ENCODE measurements at regions not wholly inside any gene's neighbourhood (a gene's known extent, or its start where the extent isn't known, plus 50 kb on each side); places are given as distances from the start of the nearest gene placed in this dataset.

DNA sequence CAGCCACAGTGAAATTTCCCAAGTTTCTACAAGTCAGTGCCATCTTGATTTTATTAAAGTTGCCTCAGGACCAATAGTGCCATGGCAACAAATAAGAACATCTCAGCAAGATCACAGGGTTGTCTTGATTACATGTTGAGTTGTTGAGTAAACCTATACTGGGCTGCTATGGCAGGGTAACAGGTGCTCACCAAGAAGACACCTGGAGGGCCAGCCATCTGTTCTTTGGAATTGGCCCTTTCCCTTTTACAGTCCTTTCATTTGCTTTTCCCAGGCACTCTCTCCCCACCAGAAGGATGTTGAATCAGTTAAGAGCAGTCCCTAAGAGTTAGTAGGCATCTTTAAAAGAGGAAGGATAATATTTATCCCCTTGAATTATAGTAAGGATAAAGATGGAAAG is 582.0 kb downstream of the TNS3 start:
- H3K9me3 ChIP-seq (ENCODE audit: control insufficient read depth, insufficient read depth, low read length), result no peaks in the 10 kb centered on the region
- H3K4me3 ChIP-seq (ENCODE audit: low read depth, low read length), result no peak overlapping the region
- no peak overlapping the region for H3K9ac ChIP-seq (ENCODE audit: low read depth, low read length)
- H3K27me3 ChIP-seq (ENCODE audit: control insufficient read depth, insufficient read depth, low read length), result no peaks in the 10 kb centered on the region
- H3K36me3 ChIP-seq (ENCODE audit: control insufficient read depth, insufficient read depth, low read length), result no peaks in the 10 kb centered on the region
- H3K4me1 ChIP-seq (ENCODE audit: control insufficient read depth, insufficient read depth, low read length), result no peaks in the 10 kb centered on the region

DNA sequence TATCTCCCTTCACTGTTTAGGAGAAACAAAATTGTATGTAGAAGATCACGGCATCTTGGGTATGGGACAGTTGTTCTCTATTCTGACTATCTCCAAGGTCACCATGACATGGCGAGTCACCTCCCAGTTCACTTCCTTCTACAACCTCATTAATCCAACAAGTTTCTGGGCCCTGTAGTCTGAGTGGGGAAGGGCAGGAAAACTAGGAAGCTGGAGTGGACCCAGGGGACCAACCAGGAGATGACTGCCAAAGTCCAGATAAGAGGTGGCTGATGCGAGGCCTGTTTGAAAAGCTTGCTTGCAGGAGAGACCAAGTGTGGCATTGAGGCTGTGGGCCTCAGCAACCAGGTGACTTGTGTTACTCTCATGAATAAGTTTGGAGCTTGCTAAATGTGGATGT is 584.9 kb downstream of the TNS3 start:
- no peak overlapping the region for H3K9ac ChIP-seq (ENCODE audit: low read depth, low read length)
- no peaks in the 10 kb centered on the region for H3K9me3 ChIP-seq (ENCODE audit: control insufficient read depth, insufficient read depth, low read length)
- H3K27me3 ChIP-seq (ENCODE audit: control insufficient read depth, insufficient read depth, low read length), result no peaks in the 10 kb centered on the region
- H3K4me3 ChIP-seq (ENCODE audit: low read depth, low read length), result no peak overlapping the region
- H3K4me1 ChIP-seq (ENCODE audit: control insufficient read depth, insufficient read depth, low read length), result no peaks in the 10 kb centered on the region
- H3K36me3 ChIP-seq (ENCODE audit: control insufficient read depth, insufficient read depth, low read length), result no peaks in the 10 kb centered on the region

DNA sequence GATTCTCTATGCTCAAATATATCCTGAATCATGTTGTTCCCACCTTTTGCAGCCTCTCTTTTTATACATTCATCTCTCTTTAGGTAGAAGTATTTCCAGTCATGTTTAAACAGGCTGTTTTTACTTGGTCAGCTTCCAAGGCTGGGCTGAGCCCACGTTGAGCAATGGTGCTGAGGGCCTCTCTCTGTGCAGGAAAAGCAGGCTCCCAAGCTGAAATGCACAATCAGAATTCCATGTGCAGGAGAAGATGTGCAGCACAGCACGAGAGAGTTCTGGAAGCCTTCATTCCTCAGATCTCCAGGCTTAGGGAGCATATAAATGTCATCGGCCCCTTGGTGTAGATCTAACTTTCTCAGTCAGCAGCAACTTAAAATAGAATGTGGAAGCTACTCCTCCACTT is 588.5 kb downstream of the TNS3 start:
- H3K9ac ChIP-seq (ENCODE audit: low read depth, low read length), result no peak overlapping the region
- H3K4me3 ChIP-seq (ENCODE audit: low read depth, low read length), result no peak overlapping the region
- H3K27me3 ChIP-seq (ENCODE audit: control insufficient read depth, insufficient read depth, low read length), result no peaks in the 10 kb centered on the region
- no peaks in the 10 kb centered on the region for H3K4me1 ChIP-seq (ENCODE audit: control insufficient read depth, insufficient read depth, low read length)
- H3K9me3 ChIP-seq (ENCODE audit: control insufficient read depth, insufficient read depth, low read length), result no peaks in the 10 kb centered on the region
- no peaks in the 10 kb centered on the region for H3K36me3 ChIP-seq (ENCODE audit: control insufficient read depth, insufficient read depth, low read length)

GRCh38 chr7:46990761-46991160 is 591.1 kb downstream of the TNS3 start:
- H3K36me3 ChIP-seq (ENCODE audit: control insufficient read depth, insufficient read depth, low read length), result no peaks in the 10 kb centered on the region
- H3K4me3 ChIP-seq (ENCODE audit: low read depth, low read length), result no peak overlapping the region
- no peaks in the 10 kb centered on the region for H3K9me3 ChIP-seq (ENCODE audit: control insufficient read depth, insufficient read depth, low read length)
- H3K4me1 ChIP-seq (ENCODE audit: control insufficient read depth, insufficient read depth, low read length), result no peaks in the 10 kb centered on the region
- no peak overlapping the region for H3K9ac ChIP-seq (ENCODE audit: low read depth, low read length)
- no peaks in the 10 kb centered on the region for H3K27me3 ChIP-seq (ENCODE audit: control insufficient read depth, insufficient read depth, low read length)

DNA sequence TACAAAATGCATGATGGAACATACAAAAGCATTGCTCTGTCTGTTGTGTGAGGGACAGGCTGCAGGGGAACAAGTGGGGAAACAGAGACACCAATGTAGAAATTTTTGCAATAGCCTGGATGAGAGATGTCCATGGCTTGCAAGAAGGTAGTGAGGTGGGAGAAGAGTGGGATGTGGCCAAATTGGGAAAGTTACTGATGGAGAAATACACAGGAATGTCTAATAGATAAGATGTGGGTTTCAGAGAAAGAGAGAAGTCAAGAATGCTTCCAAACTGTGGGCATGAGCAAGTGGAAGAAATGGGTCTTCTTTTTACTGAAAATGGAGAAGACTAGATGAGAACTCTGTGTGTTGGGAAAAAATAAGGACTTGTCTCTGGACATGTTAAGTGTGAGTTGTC is 592.7 kb downstream of the TNS3 start:
- Histone ChIP-seq H3K9me3 (ENCODE audit: control insufficient read depth, insufficient read depth, low read length) (no peaks in the 10 kb centered on the region), H3K27me3 (ENCODE audit: control insufficient read depth, insufficient read depth, low read length) (no peaks in the 10 kb centered on the region), H3K9ac (ENCODE audit: low read depth, low read length) (no peak overlapping the region), H3K36me3 (ENCODE audit: control insufficient read depth, insufficient read depth, low read length) (no peaks in the 10 kb centered on the region), H3K4me3 (ENCODE audit: low read depth, low read length) (no peak overlapping the region), H3K4me1 (ENCODE audit: control insufficient read depth, insufficient read depth, low read length) (no peaks in the 10 kb centered on the region)

GRCh38 chr7:46982928-46983327 is 599.0 kb downstream of the TNS3 start:
- Histone ChIP-seq H3K9me3 (ENCODE audit: control insufficient read depth, insufficient read depth, low read length) (no peaks in the 10 kb centered on the region), H3K4me1 (ENCODE audit: control insufficient read depth, insufficient read depth, low read length) (no peaks in the 10 kb centered on the region), H3K27me3 (ENCODE audit: control insufficient read depth, insufficient read depth, low read length) (no peaks in the 10 kb centered on the region), H3K9ac (ENCODE audit: low read depth, low read length) (no peak overlapping the region), H3K36me3 (ENCODE audit: control insufficient read depth, insufficient read depth, low read length) (no peaks in the 10 kb centered on the region), H3K4me3 (ENCODE audit: low read depth, low read length) (no peak overlapping the region)

DNA sequence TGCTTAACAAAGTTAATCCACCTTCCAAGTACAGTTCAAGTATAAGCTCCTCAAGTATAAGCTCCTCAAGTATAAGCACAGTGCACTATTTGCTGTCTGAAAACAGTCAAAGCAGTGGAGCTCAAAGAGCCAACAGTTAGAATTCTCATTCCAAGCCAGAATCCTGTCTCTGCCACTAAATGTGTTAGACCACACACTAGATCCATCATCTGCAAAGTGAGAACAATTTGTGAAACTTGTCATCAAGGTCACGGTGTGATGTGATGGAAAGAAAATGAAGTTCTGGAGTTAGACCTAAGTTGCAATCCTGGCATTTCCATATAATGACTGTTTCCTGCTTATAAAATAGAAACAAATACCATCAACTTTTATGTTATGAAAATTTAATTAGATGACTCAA is 602.5 kb downstream of the TNS3 start:
- Histone ChIP-seq H3K36me3 (ENCODE audit: control insufficient read depth, insufficient read depth, low read length) (no peaks in the 10 kb centered on the region), H3K4me3 (ENCODE audit: low read depth, low read length) (no peak overlapping the region), H3K9ac (ENCODE audit: low read depth, low read length) (no peak overlapping the region), H3K27me3 (ENCODE audit: control insufficient read depth, insufficient read depth, low read length) (no peaks in the 10 kb centered on the region), H3K4me1 (ENCODE audit: control insufficient read depth, insufficient read depth, low read length) (no peaks in the 10 kb centered on the region), H3K9me3 (ENCODE audit: control insufficient read depth, insufficient read depth, low read length) (no peaks in the 10 kb centered on the region)

DNA sequence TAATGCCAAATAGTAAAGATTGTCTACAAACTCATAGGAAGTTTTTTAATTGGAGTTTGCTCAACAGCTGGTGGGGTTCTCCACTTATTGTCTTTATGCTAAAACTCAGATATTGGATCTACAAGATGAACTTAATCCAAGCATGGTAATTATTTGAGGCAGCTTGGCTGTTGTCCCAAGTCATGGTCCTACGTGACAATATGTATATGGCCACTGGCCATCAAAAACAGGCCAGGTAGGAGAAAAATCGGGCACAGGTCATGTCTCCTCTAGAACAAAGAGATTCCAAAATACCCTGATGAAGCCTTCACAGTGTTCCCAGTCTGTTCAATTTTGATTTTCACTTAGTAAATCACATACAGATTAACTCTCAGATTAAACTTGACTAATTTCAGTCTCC is 606.4 kb downstream of the TNS3 start:
- Histone ChIP-seq H3K9ac (ENCODE audit: low read depth, low read length) (no peak overlapping the region), H3K9me3 (ENCODE audit: control insufficient read depth, insufficient read depth, low read length) (no peaks in the 10 kb centered on the region), H3K4me3 (ENCODE audit: low read depth, low read length) (no peak overlapping the region), H3K27me3 (ENCODE audit: control insufficient read depth, insufficient read depth, low read length) (no peaks in the 10 kb centered on the region), H3K4me1 (ENCODE audit: control insufficient read depth, insufficient read depth, low read length) (no peaks in the 10 kb centered on the region), H3K36me3 (ENCODE audit: control insufficient read depth, insufficient read depth, low read length) (no peaks in the 10 kb centered on the region)

- H3K27me3 ChIP-seq (ENCODE audit: control insufficient read depth, insufficient read depth, low read length), result no peaks in the 10 kb centered on the region
- no peak overlapping the region for H3K4me3 ChIP-seq (ENCODE audit: low read depth, low read length)
- H3K9me3 ChIP-seq (ENCODE audit: control insufficient read depth, insufficient read depth, low read length), result no peaks in the 10 kb centered on the region
- no peaks in the 10 kb centered on the region for H3K4me1 ChIP-seq (ENCODE audit: control insufficient read depth, insufficient read depth, low read length)
- no peaks in the 10 kb centered on the region for H3K36me3 ChIP-seq (ENCODE audit: control insufficient read depth, insufficient read depth, low read length)
- no peak overlapping the region for H3K9ac ChIP-seq (ENCODE audit: low read depth, low read length)
These were observed 609.7 kb downstream of the TNS3 start for GRCh38 chr7:46972205-46972604.

- Histone ChIP-seq H3K4me1 (ENCODE audit: control insufficient read depth, insufficient read depth, low read length) (no peaks in the 10 kb centered on the region), H3K9me3 (ENCODE audit: control insufficient read depth, insufficient read depth, low read length) (no peaks in the 10 kb centered on the region), H3K4me3 (ENCODE audit: low read depth, low read length) (no peak overlapping the region), H3K27me3 (ENCODE audit: control insufficient read depth, insufficient read depth, low read length) (no peaks in the 10 kb centered on the region), H3K9ac (ENCODE audit: low read depth, low read length) (no peak overlapping the region), H3K36me3 (ENCODE audit: control insufficient read depth, insufficient read depth, low read length) (no peaks in the 10 kb centered on the region)
These were observed 611.4 kb downstream of the TNS3 start for GRCh38 chr7:46970476-46970875.

- H3K36me3 ChIP-seq (ENCODE audit: control insufficient read depth, insufficient read depth, low read length), result no peaks in the 10 kb centered on the region
- H3K27me3 ChIP-seq (ENCODE audit: control insufficient read depth, insufficient read depth, low read length), result no peaks in the 10 kb centered on the region
- H3K9me3 ChIP-seq (ENCODE audit: control insufficient read depth, insufficient read depth, low read length), result no peaks in the 10 kb centered on the region
- no peak overlapping the region for H3K4me3 ChIP-seq (ENCODE audit: low read depth, low read length)
- no peak overlapping the region for H3K9ac ChIP-seq (ENCODE audit: low read depth, low read length)
- H3K4me1 ChIP-seq (ENCODE audit: control insufficient read depth, insufficient read depth, low read length), result no peaks in the 10 kb centered on the region
These were observed 611.8 kb downstream of the TNS3 start for GRCh38 chr7:46970131-46970430.

DNA sequence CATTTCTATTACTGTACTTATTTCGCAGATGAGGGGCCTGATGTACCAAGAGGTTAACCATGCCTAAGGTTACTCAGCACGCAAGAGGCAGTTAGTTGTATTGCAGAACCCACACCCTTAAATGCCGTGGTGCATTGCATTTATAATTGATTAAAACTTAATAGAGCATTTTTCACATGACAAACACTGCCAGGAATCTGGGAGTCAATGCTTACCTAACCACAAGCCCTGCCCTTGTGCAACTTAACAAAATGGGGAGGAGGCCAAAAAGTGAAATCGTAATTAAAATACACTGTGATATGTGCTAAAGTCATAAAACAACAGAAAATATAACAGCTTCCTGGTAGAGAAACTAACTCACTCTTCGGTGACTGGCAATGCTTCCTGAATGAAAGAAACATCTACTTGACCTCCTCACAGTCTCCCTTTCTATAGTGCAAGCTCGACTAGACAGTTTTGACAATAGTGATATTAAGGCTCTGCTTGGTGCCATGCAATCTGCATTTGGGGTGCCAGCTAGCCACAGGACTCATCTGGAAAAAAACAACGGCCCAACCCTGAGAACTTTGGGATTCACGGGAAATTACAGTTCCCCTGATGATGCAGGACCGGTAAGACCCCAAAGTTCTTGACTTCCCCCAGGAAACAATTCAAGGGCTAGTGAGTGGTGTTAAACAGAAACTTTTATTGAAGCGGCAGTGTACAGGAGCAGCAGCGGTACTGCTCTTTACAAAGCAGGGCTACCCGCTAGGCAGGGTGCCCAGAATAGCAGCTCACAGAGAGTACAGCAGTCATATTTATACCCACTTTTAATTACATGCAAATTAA is 612.4 kb downstream of the TNS3 start:
- Histone ChIP-seq H3K36me3 (ENCODE audit: control insufficient read depth, insufficient read depth, low read length) (no peaks in the 10 kb centered on the region), H3K27me3 (ENCODE audit: control insufficient read depth, insufficient read depth, low read length) (no peaks in the 10 kb centered on the region), H3K9me3 (ENCODE audit: control insufficient read depth, insufficient read depth, low read length) (no peaks in the 10 kb centered on the region), H3K4me3 (ENCODE audit: low read depth, low read length) (no peak overlapping the region), H3K4me1 (ENCODE audit: control insufficient read depth, insufficient read depth, low read length) (no peaks in the 10 kb centered on the region), H3K9ac (ENCODE audit: low read depth, low read length) (no peak overlapping the region)
